ENCODE measurements at regions not wholly inside any gene's neighbourhood (a gene's known extent, or its start where the extent isn't known, plus 50 kb on each side); places are given as distances from the start of the nearest gene placed in this dataset.

DNA sequence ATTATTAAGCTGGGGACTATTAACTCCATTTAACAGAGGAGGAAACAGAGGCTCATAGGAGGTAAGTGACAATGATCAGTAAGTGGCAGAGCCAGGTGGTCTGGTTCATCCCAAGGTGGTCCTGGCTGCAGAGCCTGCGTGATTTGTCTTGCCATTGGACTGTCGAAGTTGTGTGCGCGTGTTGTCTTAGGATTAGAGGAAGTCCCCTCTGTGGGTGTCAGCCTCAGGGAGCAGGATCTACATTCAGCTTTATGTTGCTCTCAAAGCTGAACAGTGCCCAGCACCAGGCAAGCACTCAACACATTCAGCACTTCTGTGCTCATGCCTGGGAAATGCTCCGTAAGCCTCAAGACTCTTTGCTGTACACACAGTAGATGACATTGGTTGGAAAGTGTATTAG lies 139.5 kb downstream of the HERPUD2 start:
- no peaks in the 10 kb centered on the region for H3K27me3 ChIP-seq
- H3K4me1 ChIP-seq = peaks cover 3 to 15% (median 6%) of the 10 kb centered on the region in 4 donors
- no peak overlapping the region for H3K4me3 ChIP-seq
- TF ChIP-seq POLR2A (IDR thresholded peaks at IDR 0.05) = no peak
- TF ChIP-seq POLR2AphosphoS5 (IDR thresholded peaks at IDR 0.05) = no peak
- TF ChIP-seq, protein P1, sequence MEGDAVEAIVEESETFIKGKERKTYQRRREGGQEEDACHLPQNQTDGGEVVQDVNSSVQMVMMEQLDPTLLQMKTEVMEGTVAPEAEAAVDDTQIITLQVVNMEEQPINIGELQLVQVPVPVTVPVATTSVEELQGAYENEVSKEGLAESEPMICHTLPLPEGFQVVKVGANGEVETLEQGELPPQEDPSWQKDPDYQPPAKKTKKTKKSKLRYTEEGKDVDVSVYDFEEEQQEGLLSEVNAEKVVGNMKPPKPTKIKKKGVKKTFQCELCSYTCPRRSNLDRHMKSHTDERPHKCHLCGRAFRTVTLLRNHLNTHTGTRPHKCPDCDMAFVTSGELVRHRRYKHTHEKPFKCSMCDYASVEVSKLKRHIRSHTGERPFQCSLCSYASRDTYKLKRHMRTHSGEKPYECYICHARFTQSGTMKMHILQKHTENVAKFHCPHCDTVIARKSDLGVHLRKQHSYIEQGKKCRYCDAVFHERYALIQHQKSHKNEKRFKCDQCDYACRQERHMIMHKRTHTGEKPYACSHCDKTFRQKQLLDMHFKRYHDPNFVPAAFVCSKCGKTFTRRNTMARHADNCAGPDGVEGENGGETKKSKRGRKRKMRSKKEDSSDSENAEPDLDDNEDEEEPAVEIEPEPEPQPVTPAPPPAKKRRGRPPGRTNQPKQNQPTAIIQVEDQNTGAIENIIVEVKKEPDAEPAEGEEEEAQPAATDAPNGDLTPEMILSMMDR (IDR thresholded peaks at IDR 0.05) = no peak
- no peak for TF ChIP-seq EP300 (IDR thresholded peaks at IDR 0.05; ENCODE audit: low read depth)
- intact Hi-C loops (cut with DNase I; ENCODE audit: low total_unique reads) (no loop called here), in situ Hi-C loops (cut with MboI; ENCODE audit: low pct_ligation_motif_present in 1 of 4, low pct_unique_long_range_greater_than_20kb in 1 of 4, low sequenced_read_pairs in 3 of 4) (no loop called here)
- no peaks in the 10 kb centered on the region for H3K36me3 ChIP-seq
- 95% methylated on average over 5 of the region's 5 CpGs; no CpG with 5 or more reads in 1 of the 2 donors for WGBS, 2 donors (ENCODE audit: low coverage in 1 of 2)
- no peak for DNase-seq
- H3K9me3 ChIP-seq = no peaks in the 10 kb centered on the region
- H3K27ac ChIP-seq = no peak overlapping the region

DNA sequence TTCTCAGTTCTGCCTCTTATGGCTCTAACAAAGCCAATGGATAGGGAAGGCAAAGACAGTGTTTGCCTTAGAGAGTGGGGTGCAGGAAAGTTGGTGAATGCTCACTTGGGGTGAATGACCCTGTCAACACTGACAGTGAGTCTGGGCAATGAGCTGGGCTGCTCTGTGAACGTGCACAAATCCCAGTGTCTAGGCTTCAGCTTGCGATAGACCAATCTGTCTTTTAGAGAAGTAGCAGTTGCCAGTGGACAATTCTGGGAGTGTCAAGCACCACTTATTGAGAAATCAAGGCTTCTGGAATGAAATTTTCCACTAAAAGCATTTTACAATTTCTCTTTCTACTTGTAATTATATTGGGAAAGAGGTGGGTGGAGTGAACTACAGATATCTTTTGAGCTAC lies 141.4 kb downstream of the HERPUD2 start:
- H3K27ac ChIP-seq = no peak overlapping the region

DNA sequence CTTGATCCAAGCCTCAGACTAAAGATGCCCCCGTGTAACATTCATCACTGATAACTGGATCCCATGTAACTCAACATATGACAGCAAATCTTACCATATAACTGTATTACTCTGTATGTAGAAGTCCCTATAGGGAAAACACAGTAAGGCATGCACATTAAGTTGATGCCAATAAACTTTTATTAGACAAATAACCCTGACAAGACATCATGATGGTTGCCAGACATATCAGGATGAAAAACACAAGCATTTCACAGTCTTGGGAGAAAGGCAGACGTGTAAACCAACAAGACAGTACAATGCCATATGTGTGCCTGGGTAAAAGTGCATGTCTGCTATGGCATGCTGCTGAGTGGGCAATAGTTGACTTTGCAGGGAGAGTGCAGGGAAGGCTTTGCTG lies 142.2 kb downstream of the HERPUD2 start:
- H3K27ac ChIP-seq = no peak overlapping the region
- H3K27me3 ChIP-seq = no peaks in the 10 kb centered on the region
- H3K36me3 ChIP-seq = no peaks in the 10 kb centered on the region
- 36 to 67% methylated on average over 1 to 2 of the region's 2 CpGs for WGBS, 2 donors (ENCODE audit: low coverage in 1 of 2)
- H3K9me3 ChIP-seq = no peaks in the 10 kb centered on the region
- in situ Hi-C loops (cut with MboI; ENCODE audit: low pct_ligation_motif_present in 1 of 4, low pct_unique_long_range_greater_than_20kb in 1 of 4, low sequenced_read_pairs in 3 of 4) = no loop called here
- H3K4me3 ChIP-seq = no peak overlapping the region
- TF ChIP-seq EP300 (IDR thresholded peaks at IDR 0.05; ENCODE audit: low read depth) (no peak), POLR2AphosphoS5 (IDR thresholded peaks at IDR 0.05) (no peak), POLR2A (IDR thresholded peaks at IDR 0.05) (no peak)
- TF ChIP-seq, protein P1 (IDR thresholded peaks at IDR 0.05) = no peak
- H3K4me1 ChIP-seq = peaks cover 3 to 15% (median 6%) of the 10 kb centered on the region in 4 donors
- intact Hi-C loops (cut with DNase I; ENCODE audit: low total_unique reads) = no loop called here
- DNase-seq = no peak

More for the DNA sequence above, 141.4 kb downstream of the HERPUD2 start:
- Histone ChIP-seq H3K9me3 (no peaks in the 10 kb centered on the region), H3K27me3 (no peaks in the 10 kb centered on the region), H3K4me1 (peaks cover 3 to 15% (median 6%) of the 10 kb centered on the region in 4 donors), H3K4me3 (no peak overlapping the region), H3K36me3 (no peaks in the 10 kb centered on the region)
- intact Hi-C loops (cut with DNase I; ENCODE audit: low total_unique reads) = no loop called here
- in situ Hi-C loops (cut with MboI; ENCODE audit: low pct_ligation_motif_present in 1 of 4, low pct_unique_long_range_greater_than_20kb in 1 of 4, low sequenced_read_pairs in 3 of 4) = no loop called here
- 40% methylated on average over 2 of the region's 2 CpGs; no CpG with 5 or more reads in 1 of the 2 donors for WGBS, 2 donors (ENCODE audit: low coverage in 1 of 2)
- no peak for DNase-seq
- no peak for TF ChIP-seq POLR2A (IDR thresholded peaks at IDR 0.05)
- TF ChIP-seq, protein P1 (IDR thresholded peaks at IDR 0.05) = no peak
- no peak for TF ChIP-seq EP300 (IDR thresholded peaks at IDR 0.05; ENCODE audit: low read depth)
- no peak for TF ChIP-seq POLR2AphosphoS5 (IDR thresholded peaks at IDR 0.05)

DNA sequence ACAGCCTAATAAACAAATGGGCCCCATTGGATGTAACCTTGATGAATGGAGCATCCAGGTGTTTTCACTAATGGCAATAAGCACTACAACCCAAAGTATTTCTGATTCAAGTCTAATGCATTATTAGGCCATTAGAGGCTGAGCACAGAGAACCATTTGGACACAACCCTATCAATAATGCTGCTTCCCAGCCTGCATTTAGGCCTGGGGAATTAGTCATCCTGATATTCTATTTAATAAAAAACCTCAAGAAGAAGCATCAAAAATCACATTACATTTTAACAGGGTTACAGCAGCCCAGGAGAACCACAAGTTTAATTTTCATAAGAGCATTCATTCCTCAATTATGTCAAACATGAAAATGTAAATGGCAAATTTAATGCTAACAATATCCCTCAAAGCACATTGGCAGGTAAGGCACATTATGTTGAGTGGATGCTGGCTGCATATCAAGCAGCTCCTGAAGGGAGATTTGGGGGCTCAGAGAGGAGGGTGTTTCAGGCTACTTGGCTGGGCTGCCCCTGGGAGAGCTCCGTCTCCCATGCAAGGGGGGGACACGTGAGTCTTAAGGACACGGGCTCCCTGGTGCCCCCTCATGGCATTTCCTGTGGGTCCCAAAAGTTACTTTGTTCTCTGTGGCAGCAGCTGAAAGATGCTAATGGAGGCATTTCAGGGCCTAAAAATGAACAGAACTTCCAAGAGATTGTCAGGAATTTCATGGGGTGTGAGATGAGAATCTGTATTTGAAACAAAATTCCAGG lies 143.4 kb downstream of the HERPUD2 start:
- H3K36me3 ChIP-seq = no peaks in the 10 kb centered on the region
- no peak for TF ChIP-seq POLR2A (IDR thresholded peaks at IDR 0.05)
- no peak for TF ChIP-seq POLR2AphosphoS5 (IDR thresholded peaks at IDR 0.05)
- TF ChIP-seq, protein P1 (IDR thresholded peaks at IDR 0.05) = no peak
- TF ChIP-seq EP300 (IDR thresholded peaks at IDR 0.05; ENCODE audit: low read depth) = no peak
- H3K4me3 ChIP-seq = no peak overlapping the region
- in situ Hi-C loops (cut with MboI; ENCODE audit: low pct_ligation_motif_present in 1 of 4, low pct_unique_long_range_greater_than_20kb in 1 of 4, low sequenced_read_pairs in 3 of 4) = no loop called here
- 52% methylated on average over 3 of the region's 3 CpGs; no CpG with 5 or more reads in 1 of the 2 donors for WGBS, 2 donors (ENCODE audit: low coverage in 1 of 2)
- peaks cover 3 to 15% (median 6%) of the 10 kb centered on the region in 4 donors for H3K4me1 ChIP-seq
- no peaks in the 10 kb centered on the region for H3K27me3 ChIP-seq
- no peaks in the 10 kb centered on the region for H3K9me3 ChIP-seq
- no peak overlapping the region for H3K27ac ChIP-seq
- intact Hi-C loops (cut with DNase I; ENCODE audit: low total_unique reads) = no loop called here
- no peak for DNase-seq

Measured in transverse colon (tissue), 4 donors.